ENCODE measurements at regions not wholly inside any gene's neighbourhood (a gene's known extent, or its start where the extent isn't known, plus 50 kb on each side); places are given as distances from the start of the nearest gene placed in this dataset.

DNA sequence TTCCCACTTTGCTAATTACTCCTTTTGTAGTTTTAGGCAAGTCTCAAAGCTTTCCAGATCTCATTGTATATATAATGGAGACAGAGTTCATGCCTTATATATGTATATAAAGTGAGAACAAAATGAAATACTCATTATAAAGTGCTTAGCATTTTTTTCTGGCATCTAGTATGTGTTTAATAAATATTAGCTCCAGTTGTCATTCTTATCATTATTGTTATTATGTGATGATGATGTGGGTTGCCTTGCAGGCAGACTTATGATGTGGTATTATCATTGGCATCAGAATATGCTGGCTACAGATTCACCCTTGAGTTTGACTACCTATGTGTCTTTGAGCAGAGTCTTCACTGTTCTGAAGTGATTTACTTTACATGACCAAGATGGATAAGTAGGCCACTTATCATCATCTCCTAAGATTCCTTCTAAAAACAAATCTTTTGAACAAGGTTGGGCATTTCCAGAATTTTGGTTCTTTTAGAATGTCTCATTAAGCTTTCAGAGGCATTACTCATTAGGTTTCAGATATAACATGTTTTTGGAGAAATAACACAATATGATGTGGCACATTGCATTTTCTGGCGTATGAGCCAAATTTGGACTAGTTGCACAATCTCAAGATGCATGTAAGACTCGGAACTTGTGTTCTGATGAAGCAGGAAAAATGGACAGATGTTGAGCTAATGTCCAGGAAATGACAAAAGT lies 145.6 kb upstream of the TNC start:
- ATAC-seq (ENCODE audit: insufficient number of reproducible peaks, low FRiP score, low read depth), result no peak
- H3K9me3 ChIP-seq, result no peaks in the 10 kb centered on the region
- DNase-seq (ENCODE audit: low spot score), result no peak
- H3K27me3 ChIP-seq (replicated peaks; ENCODE audit: insufficient read depth), result no peaks in the 10 kb centered on the region
- TF ChIP-seq, protein P1, sequence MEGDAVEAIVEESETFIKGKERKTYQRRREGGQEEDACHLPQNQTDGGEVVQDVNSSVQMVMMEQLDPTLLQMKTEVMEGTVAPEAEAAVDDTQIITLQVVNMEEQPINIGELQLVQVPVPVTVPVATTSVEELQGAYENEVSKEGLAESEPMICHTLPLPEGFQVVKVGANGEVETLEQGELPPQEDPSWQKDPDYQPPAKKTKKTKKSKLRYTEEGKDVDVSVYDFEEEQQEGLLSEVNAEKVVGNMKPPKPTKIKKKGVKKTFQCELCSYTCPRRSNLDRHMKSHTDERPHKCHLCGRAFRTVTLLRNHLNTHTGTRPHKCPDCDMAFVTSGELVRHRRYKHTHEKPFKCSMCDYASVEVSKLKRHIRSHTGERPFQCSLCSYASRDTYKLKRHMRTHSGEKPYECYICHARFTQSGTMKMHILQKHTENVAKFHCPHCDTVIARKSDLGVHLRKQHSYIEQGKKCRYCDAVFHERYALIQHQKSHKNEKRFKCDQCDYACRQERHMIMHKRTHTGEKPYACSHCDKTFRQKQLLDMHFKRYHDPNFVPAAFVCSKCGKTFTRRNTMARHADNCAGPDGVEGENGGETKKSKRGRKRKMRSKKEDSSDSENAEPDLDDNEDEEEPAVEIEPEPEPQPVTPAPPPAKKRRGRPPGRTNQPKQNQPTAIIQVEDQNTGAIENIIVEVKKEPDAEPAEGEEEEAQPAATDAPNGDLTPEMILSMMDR (IDR thresholded peaks at IDR 0.05), result no peak
- H3K4me1 ChIP-seq (ENCODE audit: control insufficient read depth in 1 of 2, low read depth in 2 of 2), result peaks cover 9 to 14% of the 10 kb centered on the region in 2 donors
- no peak overlapping the region for H3K4me3 ChIP-seq
- H3K36me3 ChIP-seq, result no peaks in the 10 kb centered on the region
- no peak overlapping the region for H3K27ac ChIP-seq

DNA sequence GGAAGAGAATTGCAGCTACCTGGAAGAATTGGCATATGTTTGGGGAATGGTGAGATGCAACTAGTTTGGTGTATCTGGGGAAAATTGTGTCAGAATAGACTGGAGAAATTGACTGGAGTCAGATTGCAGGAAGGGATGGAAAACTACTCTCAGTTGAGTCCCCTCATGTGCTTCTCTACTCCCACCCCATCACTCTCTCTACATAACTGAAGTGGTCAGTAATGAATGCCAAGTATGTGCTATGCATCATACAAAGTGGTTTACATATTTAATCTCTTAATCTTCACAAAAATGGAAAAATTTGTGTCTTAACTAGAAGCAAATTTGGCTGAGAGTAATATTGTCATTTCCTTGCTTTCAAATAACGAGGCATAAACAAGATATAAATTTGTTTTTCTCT lies 146.4 kb upstream of the TNC start:
- no peaks in the 10 kb centered on the region for H3K27me3 ChIP-seq (replicated peaks; ENCODE audit: insufficient read depth)
- H3K4me1 ChIP-seq (ENCODE audit: control insufficient read depth in 1 of 2, low read depth in 2 of 2), result peaks cover 9 to 14% of the 10 kb centered on the region in 2 donors
- DNase-seq (ENCODE audit: low spot score) (no peak), ATAC-seq (ENCODE audit: insufficient number of reproducible peaks, low FRiP score, low read depth) (no peak)
- no peaks in the 10 kb centered on the region for H3K36me3 ChIP-seq
- no peak overlapping the region for H3K27ac ChIP-seq
- H3K4me3 ChIP-seq, result no peak overlapping the region
- TF ChIP-seq, protein P1 (IDR thresholded peaks at IDR 0.05), result no peak
- no peaks in the 10 kb centered on the region for H3K9me3 ChIP-seq

DNA sequence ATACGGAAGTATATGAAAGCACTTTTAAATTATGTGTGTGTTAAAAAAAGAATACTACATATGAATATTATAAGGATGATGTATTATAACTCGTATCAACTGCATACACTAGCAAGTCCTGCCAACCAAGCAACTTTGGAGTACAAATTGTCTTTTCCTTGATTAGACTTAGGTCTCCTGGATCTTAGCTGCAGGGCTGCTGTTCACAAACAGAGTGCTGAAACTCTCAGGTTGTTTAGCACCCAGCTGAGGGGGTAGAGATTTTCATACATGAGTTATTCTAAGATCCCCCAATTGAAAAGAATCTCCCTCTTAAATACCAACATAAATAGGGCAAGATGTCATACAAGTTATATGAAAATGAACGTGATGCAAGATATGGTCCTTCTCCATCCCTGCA lies 149.8 kb upstream of the TNC start:
- TF ChIP-seq, protein P1 (IDR thresholded peaks at IDR 0.05), result no peak
- no peak overlapping the region for H3K27ac ChIP-seq
- ATAC-seq (ENCODE audit: insufficient number of reproducible peaks, low FRiP score, low read depth) (no peak), DNase-seq (ENCODE audit: low spot score) (no peak)
- H3K4me1 ChIP-seq (ENCODE audit: control insufficient read depth in 1 of 2, low read depth in 2 of 2), result peaks cover 9 to 14% of the 10 kb centered on the region in 2 donors
- no peaks in the 10 kb centered on the region for H3K27me3 ChIP-seq (replicated peaks; ENCODE audit: insufficient read depth)
- no peaks in the 10 kb centered on the region for H3K9me3 ChIP-seq
- H3K36me3 ChIP-seq, result no peaks in the 10 kb centered on the region
- no peak overlapping the region for H3K4me3 ChIP-seq

DNA sequence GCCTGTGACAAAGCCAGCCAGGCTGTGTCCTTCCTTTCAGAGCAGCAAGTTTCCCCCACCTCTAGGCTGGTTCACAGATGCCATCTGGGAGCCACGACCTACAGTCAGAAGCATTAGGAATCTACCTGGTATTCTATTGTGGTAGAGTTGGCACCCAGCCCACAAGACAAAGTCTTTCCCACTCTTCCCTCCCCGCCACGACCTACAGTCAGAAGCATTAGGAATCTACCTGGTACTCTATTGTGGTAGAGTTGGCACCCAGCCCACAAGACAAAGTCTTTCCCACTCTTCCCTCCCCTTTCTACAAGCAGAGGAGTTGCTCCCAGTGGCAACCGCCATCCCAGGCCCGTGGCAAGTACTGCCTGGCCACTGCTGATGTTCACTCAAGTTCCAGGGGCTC lies 157.8 kb upstream of the TNC start:
- H3K9me3 ChIP-seq, result no peaks in the 10 kb centered on the region
- no peak overlapping the region for H3K4me3 ChIP-seq
- DNase-seq (ENCODE audit: low spot score) (no peak), ATAC-seq (ENCODE audit: insufficient number of reproducible peaks, low FRiP score, low read depth) (no peak)
- no peaks in the 10 kb centered on the region for H3K27me3 ChIP-seq (replicated peaks; ENCODE audit: insufficient read depth)
- no peaks in the 10 kb centered on the region for H3K36me3 ChIP-seq
- TF ChIP-seq, protein P1 (IDR thresholded peaks at IDR 0.05), result no peak
- H3K4me1 ChIP-seq (ENCODE audit: control insufficient read depth in 1 of 2, low read depth in 2 of 2), result no peaks in the 10 kb centered on the region
- no peak overlapping the region for H3K27ac ChIP-seq

DNA sequence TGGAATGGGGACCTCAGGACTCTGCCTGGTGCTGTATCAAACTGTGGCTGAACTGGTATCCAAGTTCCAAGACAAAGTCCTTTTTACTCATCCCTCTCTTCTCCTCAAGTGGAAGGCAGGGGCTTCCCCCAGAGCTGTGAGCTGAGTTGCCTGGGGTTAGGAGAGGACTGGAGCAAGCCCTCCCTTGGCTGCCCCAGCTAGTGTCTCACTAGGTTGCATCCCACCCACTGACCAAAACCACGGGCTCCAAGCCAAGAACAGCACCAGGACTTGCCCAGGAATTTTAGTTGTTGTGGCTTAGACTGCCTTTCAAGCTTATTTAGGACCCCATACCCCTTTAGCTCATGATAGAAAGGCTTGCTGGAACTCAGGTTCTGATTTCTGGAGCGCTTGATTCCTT lies 158.7 kb upstream of the TNC start:
- TF ChIP-seq, protein P1 (IDR thresholded peaks at IDR 0.05), result no peak
- no peak for DNase-seq (ENCODE audit: low spot score)
- ATAC-seq (ENCODE audit: insufficient number of reproducible peaks, low FRiP score, low read depth), result no peak
- no peaks in the 10 kb centered on the region for H3K27me3 ChIP-seq (replicated peaks; ENCODE audit: insufficient read depth)
- no peak overlapping the region for H3K4me3 ChIP-seq
- H3K9me3 ChIP-seq, result no peaks in the 10 kb centered on the region
- H3K4me1 ChIP-seq (ENCODE audit: control insufficient read depth in 1 of 2, low read depth in 2 of 2), result no peaks in the 10 kb centered on the region
- no peaks in the 10 kb centered on the region for H3K36me3 ChIP-seq
- no peak overlapping the region for H3K27ac ChIP-seq

Data from thoracic aorta (tissue), 2 donors.